Epithelial cell of proximal tubule (primary cell): ENCODE measurements at regions not wholly inside any gene's neighbourhood (a gene's known extent, or its start where the extent isn't known, plus 50 kb on each side); places are given as distances from the start of the nearest gene placed in this dataset.

Source experiments
- DNase-seq: peaks from one replicate; pipeline ENCODE4 v3.0.0-alpha.2; 2011; ENCODE audit warnings: low read depth
- H3K4me3 ChIP-seq: 2 replicates; pipeline ENCODE4 v1.5.1; 2011; ENCODE audit warnings: low read depth, mild to moderate bottlenecking, low read length
- TF ChIP-seq, protein P1 (sequence below): conservative IDR thresholded peaks from 2 replicates; pipeline ENCODE4 v1.5.1; 2012; ENCODE audit warnings: low read depth, mild to moderate bottlenecking, low read length

DNA sequence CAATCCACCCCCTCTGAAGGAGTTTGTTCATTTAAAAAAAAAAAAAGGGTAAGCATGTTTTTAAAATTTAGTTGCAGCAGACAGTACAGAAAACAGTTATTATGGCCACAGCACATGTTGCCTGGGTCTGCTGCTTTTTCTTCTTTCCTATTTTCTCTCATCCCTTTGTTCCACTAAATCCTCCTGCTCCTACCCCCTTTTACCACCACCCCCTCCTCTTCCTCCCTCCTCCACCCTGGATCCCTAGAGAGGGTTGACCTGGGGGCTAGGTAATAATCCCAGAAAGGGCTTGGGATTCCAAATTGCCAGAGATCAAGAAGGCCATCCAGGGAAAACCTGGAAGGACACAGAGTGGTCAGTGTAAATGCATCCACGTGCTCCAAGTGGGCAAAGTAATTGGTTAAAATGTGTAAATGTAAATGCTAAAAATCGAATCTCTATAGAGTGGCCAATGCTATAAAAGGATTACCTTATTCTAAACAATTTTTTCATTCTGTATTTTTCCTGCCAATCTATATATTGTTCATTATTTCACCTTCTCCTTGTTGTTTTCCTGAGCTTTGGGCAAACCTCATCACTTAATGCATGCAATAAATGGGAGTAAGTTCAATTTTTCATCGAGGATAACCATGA is 89.0 kb upstream of the PIK3CG start:
- H3K4me3 ChIP-seq, result no peak overlapping the region
- TF ChIP-seq, protein P1, sequence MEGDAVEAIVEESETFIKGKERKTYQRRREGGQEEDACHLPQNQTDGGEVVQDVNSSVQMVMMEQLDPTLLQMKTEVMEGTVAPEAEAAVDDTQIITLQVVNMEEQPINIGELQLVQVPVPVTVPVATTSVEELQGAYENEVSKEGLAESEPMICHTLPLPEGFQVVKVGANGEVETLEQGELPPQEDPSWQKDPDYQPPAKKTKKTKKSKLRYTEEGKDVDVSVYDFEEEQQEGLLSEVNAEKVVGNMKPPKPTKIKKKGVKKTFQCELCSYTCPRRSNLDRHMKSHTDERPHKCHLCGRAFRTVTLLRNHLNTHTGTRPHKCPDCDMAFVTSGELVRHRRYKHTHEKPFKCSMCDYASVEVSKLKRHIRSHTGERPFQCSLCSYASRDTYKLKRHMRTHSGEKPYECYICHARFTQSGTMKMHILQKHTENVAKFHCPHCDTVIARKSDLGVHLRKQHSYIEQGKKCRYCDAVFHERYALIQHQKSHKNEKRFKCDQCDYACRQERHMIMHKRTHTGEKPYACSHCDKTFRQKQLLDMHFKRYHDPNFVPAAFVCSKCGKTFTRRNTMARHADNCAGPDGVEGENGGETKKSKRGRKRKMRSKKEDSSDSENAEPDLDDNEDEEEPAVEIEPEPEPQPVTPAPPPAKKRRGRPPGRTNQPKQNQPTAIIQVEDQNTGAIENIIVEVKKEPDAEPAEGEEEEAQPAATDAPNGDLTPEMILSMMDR, result no peak
- no peak for DNase-seq

DNA sequence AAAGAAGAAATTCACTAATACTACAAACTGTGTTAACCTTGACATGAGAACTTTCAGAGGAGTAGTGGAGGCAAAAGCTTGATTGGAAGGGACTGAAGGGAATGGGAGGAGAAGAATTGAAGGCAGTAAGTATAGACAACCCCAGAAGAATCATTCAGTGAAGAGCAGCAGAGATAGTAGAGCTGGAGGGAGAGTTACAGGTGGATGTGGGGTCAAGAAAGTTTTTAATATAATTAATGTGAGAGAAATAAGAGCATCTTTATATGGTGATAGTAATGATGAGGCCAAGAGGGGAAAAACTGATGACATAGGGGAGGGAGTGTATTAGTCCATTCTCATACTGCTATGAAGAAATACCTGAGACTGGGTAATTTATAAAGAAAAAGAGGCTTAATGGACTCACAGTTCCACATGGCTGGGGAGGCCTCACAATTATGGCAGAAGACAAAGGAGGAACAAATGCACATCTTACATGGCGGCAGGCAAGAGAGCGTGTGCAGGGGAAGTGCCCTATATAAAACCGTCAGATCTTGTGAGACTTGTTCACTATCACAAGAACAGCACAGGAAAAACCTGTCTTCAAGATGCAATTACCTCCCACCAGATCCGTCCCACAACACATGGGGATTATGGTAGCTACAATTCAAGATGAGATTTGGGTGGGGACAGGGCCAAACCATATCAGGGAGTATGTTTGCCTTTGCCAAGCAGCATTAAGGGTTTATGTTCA is 88.3 kb upstream of the PIK3CG start:
- TF ChIP-seq, protein P1, result no peak
- H3K4me3 ChIP-seq, result no peak overlapping the region
- DNase-seq, result no peak

DNA sequence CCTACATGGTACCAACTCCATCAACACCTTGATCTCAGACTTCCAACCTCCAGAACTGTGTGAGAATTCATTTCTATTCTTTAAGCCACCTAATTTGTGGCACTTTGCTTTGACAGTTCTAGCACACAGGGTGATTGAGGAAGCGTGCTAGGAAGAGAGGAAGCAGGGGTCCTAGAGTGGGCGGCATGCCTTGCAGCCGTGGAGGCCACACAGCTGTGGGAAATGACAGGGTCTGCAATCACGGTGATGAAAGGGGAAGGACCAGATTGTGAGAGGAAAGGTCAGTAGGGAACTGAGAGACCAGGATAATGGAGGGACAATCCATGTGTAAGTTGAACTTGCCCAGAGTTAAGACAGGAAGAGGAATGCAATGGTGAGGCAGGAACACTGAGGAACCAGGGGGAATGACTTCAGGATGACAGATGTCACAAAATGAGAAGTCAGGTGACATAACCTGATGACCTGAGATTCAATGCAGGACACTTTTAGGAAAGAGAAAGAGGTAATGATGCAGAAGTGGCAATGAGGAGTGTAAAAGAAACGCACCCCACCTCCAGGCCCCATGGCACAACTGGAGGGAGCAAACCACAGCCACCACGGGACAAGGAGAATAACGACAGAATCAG is 87.3 kb upstream of the PIK3CG start:
- TF ChIP-seq, protein P1, result no peak
- no peak overlapping the region for H3K4me3 ChIP-seq
- DNase-seq, result no peak

DNA sequence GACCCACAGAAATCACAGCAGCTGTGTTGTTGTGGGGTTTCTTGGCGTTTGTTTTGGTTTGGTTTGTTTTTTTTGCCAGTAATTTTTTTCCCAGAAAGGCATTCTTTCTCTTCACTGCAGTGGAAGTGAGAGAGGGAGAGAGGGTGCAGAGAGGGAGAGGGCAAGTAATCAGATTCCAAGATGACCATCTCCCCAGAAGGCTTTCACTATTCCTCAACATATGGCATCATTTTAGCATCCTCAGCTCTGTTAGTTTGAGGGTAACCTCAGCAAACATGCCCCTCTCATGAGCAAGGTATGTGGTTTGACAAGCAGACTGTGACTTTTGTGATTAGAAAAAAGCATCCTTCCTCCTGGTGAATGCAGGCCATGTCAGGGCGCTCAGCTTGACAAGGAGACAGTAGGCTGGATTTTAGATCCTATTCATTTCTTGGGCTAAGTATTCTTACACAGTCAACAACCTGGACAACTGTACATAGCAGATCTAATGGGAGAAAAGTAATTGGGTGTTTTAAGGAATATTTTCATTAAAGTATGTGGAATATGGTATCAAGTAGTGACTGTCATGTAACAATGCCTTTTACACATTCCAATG is 86.3 kb upstream of the PIK3CG start:
- TF ChIP-seq, protein P1, result no peak
- DNase-seq, result no peak
- H3K4me3 ChIP-seq, result no peak overlapping the region

DNA sequence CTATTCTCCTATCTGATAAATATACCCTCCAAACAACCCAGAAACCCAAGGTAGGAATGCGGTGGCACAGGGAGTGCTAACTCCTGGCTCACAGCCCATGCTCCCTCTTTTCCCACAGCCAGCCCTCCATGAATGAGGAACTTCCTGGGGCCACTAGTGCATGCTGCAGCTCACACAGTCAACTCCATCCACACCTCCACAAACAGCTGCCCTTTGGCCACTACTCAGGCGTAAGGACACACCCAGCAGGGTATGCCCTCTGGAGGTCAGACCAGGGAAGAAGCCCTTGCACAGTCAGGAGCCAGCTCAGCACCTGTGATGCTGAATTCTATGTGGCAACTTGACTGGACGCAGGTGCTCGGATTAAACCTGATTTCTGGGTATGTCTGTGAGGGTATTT is 85.2 kb upstream of the PIK3CG start:
- no peak overlapping the region for H3K4me3 ChIP-seq
- TF ChIP-seq, protein P1, result peak; percentile 56
- DNase-seq, result no peak

DNA sequence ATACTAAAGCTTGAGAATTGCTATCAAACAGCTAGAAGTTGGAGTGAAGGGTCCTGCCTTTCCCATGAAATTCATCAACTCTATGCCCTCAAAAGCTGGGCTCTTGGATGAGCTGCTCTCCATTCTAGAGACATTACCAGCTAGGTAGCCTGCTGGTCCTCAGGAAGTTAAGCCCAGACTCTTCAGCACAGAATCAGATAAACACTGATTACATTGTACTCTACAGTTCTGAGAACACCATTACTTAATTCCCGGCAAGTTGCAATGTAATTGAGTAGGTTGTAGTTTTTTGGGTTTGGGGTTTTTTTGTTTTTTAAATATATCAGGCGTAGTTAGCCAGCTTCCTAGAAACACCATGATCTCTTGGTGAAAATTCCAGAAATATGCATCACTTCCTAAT is 84.1 kb upstream of the PIK3CG start:
- no peak for DNase-seq
- TF ChIP-seq, protein P1, result no peak
- no peak overlapping the region for H3K4me3 ChIP-seq
